Breast epithelium (tissue), 4 donors: ENCODE measurements at regions not wholly inside any gene's neighbourhood (a gene's known extent, or its start where the extent isn't known, plus 50 kb on each side); places are given as distances from the start of the nearest gene placed in this dataset.

Experiments
- DNase-seq, 2 donors: peaks; one replicate each; pipeline ENCODE4 v3.0.0-alpha.2; 2019; ENCODE audit warnings: low spot score in 2 of 2
- H3K27ac ChIP-seq, 2 donors: fragments of 200-600 bp; sonication (generic) in 1 of 2; one replicate each; pipeline ENCODE4 v1.5.1; 2016 to 2019; ENCODE audit warnings: mild to moderate bottlenecking in 1 of 2
- H3K27me3 ChIP-seq, 2 donors: fragments of 200-600 bp; sonication (generic) in 1 of 2; one replicate each; pipeline versions ENCODE4 v1.5.1 to v1.6.0; 2017 to 2019; ENCODE audit warnings: control low read depth in 1 of 2, mild to moderate bottlenecking in 1 of 2
- H3K36me3 ChIP-seq: fragments of 200-600 bp; one replicate; pipeline ENCODE4 v1.5.1; 2019
- H3K4me1 ChIP-seq, 2 donors: fragments of 200-600 bp; sonication (generic); one replicate each; pipeline ENCODE4 v1.5.1; 2016 to 2019; ENCODE audit warnings: control low read depth in 1 of 2
- H3K4me3 ChIP-seq, 3 donors: fragments of 200-600 bp; sonication (generic); 1 replicate in 2 of 3; 2 replicates in 1 of 3; pipeline ENCODE4 v1.5.1; 2016 to 2019; ENCODE audit warnings: mild to moderate bottlenecking in 3 of 3, moderate library complexity in 2 of 3
- H3K9me3 ChIP-seq, 2 donors: fragments of 200-600 bp; sonication (generic) in 1 of 2; one replicate each; pipeline ENCODE4 v1.5.1; 2016 to 2019; ENCODE audit warnings: control low read depth in 1 of 2
- POLR2A ChIP-seq: fragments of 450-650 bp; IDR thresholded peaks from one replicate; pipeline ENCODE4 v1.6.1; 2016; ENCODE audit warnings: antibody characterized with exemption, mild to moderate bottlenecking, moderate library complexity
- POLR2AphosphoS5 ChIP-seq, 3 donors: sonication (generic); formaldehyde crosslinking; IDR thresholded peaks; one replicate each; pipeline ENCODE4 v1.6.1; 2017; ENCODE audit warnings: antibody characterized with exemption in 3 of 3
- intact Hi-C: fragments of 100-400 bp; cut with DNase I; formaldehyde crosslinking; loops from one replicate; pipeline ENCODE4 v1.15.1; 2023; ENCODE audit warnings: low total_unique reads
- TF ChIP-seq, protein P1 (sequence below), 3 donors: fragments of 450-650 bp; IDR thresholded peaks; one replicate each; pipeline ENCODE4 v1.5.1; 2016 to 2017; ENCODE audit warnings: antibody characterized with exemption in 3 of 3, mild to moderate bottlenecking in 3 of 3, moderate library complexity in 3 of 3

DNA sequence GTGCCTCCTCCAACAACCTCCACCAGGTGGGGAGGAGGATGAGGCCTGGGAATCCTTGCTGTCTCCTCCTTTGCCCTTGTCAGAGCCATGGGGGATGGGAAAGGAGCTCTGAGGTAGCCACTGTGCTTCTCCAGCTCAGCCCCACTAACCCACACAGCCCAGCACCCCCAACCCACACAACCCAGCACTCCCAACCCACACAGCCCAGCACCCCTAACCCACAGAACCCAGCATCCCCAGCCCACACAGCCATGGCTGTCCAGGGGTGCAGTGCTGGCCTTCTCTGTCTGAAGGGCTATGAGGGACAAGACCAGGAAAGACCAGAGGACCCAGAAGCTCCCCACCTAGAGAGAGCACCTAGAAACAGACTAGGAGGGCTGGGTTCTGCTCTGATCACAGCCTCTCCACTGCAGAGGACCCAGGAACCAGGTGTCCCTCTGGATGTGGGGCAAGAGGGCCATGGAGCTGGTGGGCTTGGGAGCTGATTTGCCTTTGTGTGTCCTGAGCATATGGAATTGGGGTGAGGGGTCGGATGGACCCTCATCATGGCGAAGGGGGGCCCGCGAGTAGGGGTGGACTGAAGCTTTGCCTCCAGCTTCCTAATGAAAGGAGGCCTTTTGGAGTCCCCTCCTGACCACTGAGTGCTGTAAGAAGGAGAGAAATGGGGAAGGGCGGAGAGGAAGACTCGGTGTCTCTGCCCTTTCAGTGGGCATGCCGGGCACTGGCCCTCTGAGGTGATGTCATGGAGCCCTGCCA lies 117.6 kb upstream of the THY1 start:
- intact Hi-C loops = no loop called here
- TF ChIP-seq POLR2AphosphoS5 (IDR thresholded peaks at IDR 0.05) (no peak), POLR2A (no peak)
- TF ChIP-seq, protein P1, sequence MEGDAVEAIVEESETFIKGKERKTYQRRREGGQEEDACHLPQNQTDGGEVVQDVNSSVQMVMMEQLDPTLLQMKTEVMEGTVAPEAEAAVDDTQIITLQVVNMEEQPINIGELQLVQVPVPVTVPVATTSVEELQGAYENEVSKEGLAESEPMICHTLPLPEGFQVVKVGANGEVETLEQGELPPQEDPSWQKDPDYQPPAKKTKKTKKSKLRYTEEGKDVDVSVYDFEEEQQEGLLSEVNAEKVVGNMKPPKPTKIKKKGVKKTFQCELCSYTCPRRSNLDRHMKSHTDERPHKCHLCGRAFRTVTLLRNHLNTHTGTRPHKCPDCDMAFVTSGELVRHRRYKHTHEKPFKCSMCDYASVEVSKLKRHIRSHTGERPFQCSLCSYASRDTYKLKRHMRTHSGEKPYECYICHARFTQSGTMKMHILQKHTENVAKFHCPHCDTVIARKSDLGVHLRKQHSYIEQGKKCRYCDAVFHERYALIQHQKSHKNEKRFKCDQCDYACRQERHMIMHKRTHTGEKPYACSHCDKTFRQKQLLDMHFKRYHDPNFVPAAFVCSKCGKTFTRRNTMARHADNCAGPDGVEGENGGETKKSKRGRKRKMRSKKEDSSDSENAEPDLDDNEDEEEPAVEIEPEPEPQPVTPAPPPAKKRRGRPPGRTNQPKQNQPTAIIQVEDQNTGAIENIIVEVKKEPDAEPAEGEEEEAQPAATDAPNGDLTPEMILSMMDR (IDR thresholded peaks at IDR 0.05) = no peak
- Histone ChIP-seq H3K27me3 (no peaks in the 10 kb centered on the region), H3K4me3 (no peak overlapping the region), H3K36me3 (no peaks in the 10 kb centered on the region), H3K9me3 (no peaks in the 10 kb centered on the region), H3K4me1 (no peaks in the 10 kb centered on the region), H3K27ac (no peak overlapping the region)
- peak in 1 of 2 donors; percentile 41 for DNase-seq

DNA sequence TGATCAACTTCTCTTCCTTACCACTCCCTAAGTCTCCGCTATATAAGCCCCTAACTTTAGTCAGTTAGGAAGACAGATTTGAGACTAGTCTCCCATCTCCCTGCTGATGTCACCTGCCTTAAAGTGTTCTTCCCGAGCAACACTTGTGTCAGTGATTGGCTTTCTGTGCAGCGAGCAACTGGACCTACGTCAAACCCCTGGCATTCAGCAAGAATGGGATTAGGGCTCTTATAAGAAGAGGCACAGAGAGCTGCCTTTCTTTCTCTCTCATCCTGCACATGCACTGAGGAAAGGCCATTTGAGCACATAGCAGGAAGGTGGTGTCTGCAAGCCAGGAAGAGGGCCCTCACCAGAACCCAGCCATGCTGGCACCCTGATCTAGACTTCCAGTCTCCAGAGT lies 116.6 kb upstream of the THY1 start:
- TF ChIP-seq POLR2AphosphoS5 (IDR thresholded peaks at IDR 0.05) = no peak
- TF ChIP-seq POLR2A = no peak
- Histone ChIP-seq H3K27me3 (no peaks in the 10 kb centered on the region), H3K27ac (no peak overlapping the region), H3K36me3 (no peaks in the 10 kb centered on the region), H3K9me3 (no peaks in the 10 kb centered on the region), H3K4me1 (no peaks in the 10 kb centered on the region), H3K4me3 (no peak overlapping the region)
- DNase-seq = no peak
- intact Hi-C loops = no loop called here

DNA sequence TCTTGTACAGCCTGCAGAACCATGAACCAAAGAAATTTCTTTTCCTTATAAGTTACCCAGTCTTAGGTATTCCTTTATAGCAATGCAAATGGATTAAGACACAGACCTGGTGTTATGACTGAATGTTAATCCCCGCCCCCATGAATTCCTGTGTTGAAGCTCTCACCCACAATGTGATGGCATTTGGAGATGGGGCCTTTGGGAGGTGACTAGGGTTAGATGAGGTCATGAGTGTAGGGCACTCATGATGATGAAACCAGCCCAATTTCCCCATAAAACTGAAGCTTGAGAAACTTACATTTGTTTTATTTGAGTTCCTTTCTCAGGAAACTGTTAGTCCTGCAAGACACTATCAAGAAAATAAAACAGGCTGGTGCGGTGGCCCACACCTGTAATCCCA lies 115.8 kb upstream of the THY1 start:
- Histone ChIP-seq H3K27ac (no peak overlapping the region), H3K9me3 (no peaks in the 10 kb centered on the region), H3K27me3 (no peaks in the 10 kb centered on the region), H3K4me1 (no peaks in the 10 kb centered on the region), H3K36me3 (no peaks in the 10 kb centered on the region), H3K4me3 (no peak overlapping the region)
- no peak for DNase-seq
- TF ChIP-seq, protein P1 (IDR thresholded peaks at IDR 0.05) = no peak
- TF ChIP-seq POLR2AphosphoS5 (IDR thresholded peaks at IDR 0.05) = no peak
- TF ChIP-seq POLR2A = no peak
- intact Hi-C loops = no loop called here

DNA sequence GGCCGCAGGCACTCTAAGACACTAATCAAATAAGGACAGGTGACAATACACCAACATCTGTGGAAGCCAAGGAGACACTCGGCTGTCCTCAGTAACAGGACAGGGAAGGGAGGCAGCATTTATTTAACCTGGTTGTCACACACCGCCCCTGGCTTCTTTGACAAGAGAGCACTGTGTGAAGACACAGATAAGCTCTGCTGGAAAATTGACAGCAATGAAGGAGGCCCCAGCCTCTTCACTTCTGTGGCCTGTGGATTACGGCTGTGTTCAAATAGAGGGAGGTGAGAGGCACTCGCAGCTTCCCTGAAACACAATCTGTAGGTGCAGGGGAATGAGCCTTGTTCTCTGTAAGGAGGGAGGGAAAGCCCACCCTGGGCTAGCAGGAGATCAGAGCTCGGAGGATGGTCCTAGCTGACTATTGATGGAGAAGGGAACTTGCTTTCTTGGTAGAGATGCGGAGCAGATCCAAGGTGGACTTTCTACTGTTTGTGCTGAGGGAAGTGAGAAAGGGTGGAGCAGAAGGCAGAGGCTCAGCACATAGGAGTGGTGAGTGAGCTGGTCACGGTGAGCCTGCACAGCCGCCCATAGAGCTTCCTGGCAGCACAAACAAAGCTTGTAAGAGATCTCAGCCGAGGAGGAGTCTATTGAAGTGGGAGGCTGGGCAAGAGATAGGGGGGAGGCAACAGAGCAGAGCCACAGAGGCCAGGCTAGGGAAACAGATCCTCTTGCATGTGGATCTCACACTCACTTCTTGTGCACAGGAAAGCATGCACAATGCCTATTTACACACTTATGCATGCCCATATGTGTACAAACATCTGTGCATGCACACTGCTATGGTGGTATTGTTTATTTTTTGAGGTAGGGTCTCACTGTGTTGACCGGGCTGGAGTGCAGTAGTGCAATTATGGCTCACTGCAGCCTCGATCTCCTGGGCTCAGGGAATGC lies 114.6 kb upstream of the THY1 start:
- peak in 1 of 2 donors; percentile 5 for DNase-seq
- TF ChIP-seq, protein P1 (IDR thresholded peaks at IDR 0.05) = no peak
- TF ChIP-seq POLR2AphosphoS5 (IDR thresholded peaks at IDR 0.05) (no peak), POLR2A (no peak)
- intact Hi-C loops = no loop called here
- no peaks in the 10 kb centered on the region for H3K27me3 ChIP-seq
- no peak overlapping the region for H3K4me3 ChIP-seq
- no peak overlapping the region for H3K27ac ChIP-seq
- H3K4me1 ChIP-seq = no peaks in the 10 kb centered on the region
- H3K9me3 ChIP-seq = no peaks in the 10 kb centered on the region
- no peaks in the 10 kb centered on the region for H3K36me3 ChIP-seq

DNA sequence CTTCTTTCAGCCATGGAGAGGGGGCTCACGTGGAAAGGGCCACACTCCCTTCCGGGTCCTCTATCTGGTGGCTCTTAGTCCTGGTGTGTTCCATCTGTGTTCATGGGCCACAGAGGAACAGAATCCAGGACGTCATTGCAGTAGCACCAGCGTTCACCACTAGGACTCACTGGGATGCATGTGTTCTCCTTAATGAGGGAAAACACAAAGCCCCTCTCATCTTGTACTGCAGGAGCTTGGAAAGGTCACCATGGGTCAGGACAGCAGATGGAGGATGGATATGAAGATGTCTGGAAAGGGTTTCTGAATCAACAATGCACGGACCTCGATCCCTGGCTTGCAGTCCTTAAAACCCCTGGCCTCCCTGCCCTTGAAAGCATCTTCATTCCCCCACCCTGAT lies 113.8 kb upstream of the THY1 start:
- Histone ChIP-seq H3K27ac (no peak overlapping the region), H3K4me1 (no peaks in the 10 kb centered on the region), H3K36me3 (no peaks in the 10 kb centered on the region), H3K9me3 (no peaks in the 10 kb centered on the region), H3K27me3 (no peaks in the 10 kb centered on the region), H3K4me3 (no peak overlapping the region)
- TF ChIP-seq POLR2A = no peak
- TF ChIP-seq, protein P1 (IDR thresholded peaks at IDR 0.05) = no peak
- no peak for TF ChIP-seq POLR2AphosphoS5 (IDR thresholded peaks at IDR 0.05)
- DNase-seq = peak in 1 of 2 donors; percentile 6
- intact Hi-C loops = no loop called here
